GM12865 (cell line): ENCODE measurements at regions not wholly inside any gene's neighbourhood (a gene's known extent, or its start where the extent isn't known, plus 50 kb on each side); places are given as distances from the start of the nearest gene placed in this dataset.

Experiments used
- DNase-seq: peaks from one replicate; pipeline ENCODE4 v3.0.0; 2010; ENCODE audit warnings: low read depth
- H3K4me3 ChIP-seq: 2 replicates; pipeline ENCODE4 v1.5.1; 2011; ENCODE audit warnings: mild to moderate bottlenecking, low read depth, low read length, control low read depth
- TF ChIP-seq, protein P1 (sequence below): IDR thresholded peaks from 2 replicates; pipeline ENCODE4 v1.5.1; 2011; ENCODE audit warnings: low read length, control low read depth, low read depth, inconsistent platforms; ENCODE audit not compliant: insufficient read depth; ENCODE audit errors: missing control alignments

DNA sequence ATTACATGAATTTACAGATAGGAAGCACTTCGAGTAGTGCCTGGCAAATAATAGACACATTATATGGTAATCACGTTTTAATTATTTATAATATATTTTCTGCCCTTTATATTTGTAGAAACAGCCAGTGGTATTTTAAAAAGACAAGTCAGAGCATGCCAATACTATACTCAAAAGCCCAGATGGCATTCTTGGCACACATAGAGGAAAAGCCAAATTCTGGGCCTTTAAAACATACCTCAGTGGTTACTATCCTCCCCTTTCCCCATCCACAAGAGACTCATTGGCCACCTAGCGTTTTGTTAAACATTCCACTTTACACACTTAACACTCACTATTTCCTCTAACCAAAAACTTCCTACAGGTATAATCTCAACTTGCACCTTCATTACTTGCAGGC lies 63.3 kb upstream of the ZNF804A start:
- TF ChIP-seq, protein P1, sequence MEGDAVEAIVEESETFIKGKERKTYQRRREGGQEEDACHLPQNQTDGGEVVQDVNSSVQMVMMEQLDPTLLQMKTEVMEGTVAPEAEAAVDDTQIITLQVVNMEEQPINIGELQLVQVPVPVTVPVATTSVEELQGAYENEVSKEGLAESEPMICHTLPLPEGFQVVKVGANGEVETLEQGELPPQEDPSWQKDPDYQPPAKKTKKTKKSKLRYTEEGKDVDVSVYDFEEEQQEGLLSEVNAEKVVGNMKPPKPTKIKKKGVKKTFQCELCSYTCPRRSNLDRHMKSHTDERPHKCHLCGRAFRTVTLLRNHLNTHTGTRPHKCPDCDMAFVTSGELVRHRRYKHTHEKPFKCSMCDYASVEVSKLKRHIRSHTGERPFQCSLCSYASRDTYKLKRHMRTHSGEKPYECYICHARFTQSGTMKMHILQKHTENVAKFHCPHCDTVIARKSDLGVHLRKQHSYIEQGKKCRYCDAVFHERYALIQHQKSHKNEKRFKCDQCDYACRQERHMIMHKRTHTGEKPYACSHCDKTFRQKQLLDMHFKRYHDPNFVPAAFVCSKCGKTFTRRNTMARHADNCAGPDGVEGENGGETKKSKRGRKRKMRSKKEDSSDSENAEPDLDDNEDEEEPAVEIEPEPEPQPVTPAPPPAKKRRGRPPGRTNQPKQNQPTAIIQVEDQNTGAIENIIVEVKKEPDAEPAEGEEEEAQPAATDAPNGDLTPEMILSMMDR = no peak
- H3K4me3 ChIP-seq = no peak overlapping the region
- DNase-seq = no peak

DNA sequence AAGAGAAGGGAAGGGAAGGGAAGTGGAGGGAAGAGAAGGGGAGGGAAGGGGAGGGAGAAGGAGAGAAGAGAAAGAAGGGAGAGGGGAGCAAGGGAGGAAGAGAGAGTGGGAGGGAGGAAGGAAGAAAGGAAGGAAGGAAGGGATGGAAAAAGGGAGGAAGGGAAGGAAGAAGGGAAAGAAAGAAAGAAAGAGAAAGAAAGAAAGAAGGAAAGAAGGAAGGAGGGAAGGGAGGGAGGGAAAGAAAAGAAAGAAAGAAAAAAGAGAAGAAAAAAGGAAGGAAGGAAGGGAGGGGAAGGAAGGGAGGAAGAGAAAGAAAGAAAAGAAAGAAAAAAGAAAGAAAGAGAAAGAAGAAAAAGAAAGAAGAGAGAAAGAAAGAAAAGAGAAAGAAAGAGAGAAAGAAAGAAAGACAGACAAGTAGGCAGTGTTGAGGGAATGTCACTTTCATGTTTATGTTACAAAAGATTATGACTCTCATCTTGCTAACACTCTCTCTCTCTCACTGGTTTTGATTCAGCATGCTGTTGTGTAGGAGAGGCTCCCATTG lies 58.0 kb upstream of the ZNF804A start:
- TF ChIP-seq, protein P1 = no peak
- no peak overlapping the region for H3K4me3 ChIP-seq
- DNase-seq = no peak

DNA sequence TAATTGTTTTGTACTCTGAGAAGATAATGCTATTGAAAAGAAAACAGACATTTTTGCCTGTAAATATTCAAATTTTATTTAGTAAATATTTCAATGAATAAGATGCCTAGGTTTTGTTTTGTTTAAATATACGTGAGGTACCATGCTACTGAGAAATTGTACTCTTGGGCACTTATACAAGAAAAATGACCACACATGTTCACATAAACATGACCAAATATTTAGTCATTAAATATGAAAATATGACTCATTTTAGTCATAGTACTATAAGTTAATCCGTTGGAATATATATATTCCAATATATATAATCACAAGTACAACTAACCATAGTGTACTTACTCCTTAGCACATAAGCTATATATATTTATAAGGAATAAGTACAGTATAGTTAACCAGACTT lies 56.7 kb upstream of the ZNF804A start:
- no peak for DNase-seq
- H3K4me3 ChIP-seq = no peak overlapping the region
- TF ChIP-seq, protein P1 = no peak

DNA sequence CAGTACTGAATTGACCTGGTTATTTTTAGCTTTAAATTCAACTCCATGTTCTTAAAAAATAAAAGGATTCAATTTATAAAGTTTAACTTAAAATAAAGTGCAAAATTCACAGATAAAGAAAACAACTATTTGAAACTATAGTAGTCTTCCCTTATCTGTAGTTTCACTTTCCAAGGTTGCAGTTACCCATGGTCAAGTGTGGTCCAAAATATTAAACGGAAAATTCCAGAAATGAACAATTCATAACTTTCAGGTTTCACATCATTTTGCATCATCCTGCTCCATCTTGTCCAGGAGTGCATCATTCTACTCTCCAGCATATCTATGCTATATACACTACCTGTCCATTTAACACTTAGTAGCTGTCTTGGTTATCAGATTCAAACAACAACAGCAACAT lies 54.5 kb upstream of the ZNF804A start:
- no peak for DNase-seq
- TF ChIP-seq, protein P1 = no peak
- no peak overlapping the region for H3K4me3 ChIP-seq
